ENCODE measurements at regions not wholly inside any gene's neighbourhood (a gene's known extent, or its start where the extent isn't known, plus 50 kb on each side); places are given as distances from the start of the nearest gene placed in this dataset.

DNA sequence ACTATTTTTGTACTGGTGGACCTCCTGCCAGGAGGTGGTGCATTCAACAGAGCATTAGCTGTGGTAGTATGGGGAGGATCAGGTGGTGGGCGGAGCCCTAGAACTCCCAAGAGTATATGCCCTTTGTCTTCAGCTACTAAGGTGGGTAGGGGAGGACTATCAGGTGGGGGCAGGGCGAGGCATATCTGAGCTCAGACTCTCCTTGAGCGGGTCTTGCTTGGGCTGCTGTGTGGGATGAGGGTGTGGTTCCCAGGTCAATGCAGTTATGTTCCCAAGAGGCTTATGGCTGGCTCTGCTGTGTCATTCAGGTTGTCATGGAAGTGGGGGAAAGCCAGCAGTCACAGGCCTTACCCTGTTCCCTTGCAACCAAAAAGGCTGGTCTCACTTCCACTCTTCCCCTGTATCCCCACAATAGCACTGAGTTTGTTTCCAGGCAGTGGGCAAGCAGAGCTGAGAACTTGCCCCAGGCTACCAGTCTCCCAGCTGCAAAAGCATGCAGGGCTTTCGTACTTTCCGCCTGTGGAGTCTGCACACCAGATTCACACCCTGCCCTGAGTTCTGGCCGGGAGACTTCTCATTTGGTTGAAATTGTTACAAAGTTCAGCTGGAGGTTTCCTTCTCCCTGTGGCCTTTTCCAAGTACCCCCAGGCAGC, 93.7 kb upstream of the DPPA4 start:
- H3K79me2 ChIP-seq (ENCODE audit: insufficient read depth, low read length) = no peaks in the 10 kb centered on the region
- H2BK12ac ChIP-seq (ENCODE audit: insufficient read length, low read depth, low read length) = no peak overlapping the region
- H3K4ac ChIP-seq (ENCODE audit: low read depth, low read length) = no peak overlapping the region
- H3K27me3 ChIP-seq (ENCODE audit: insufficient read depth, low read length) = no peaks in the 10 kb centered on the region
- H2BK15ac ChIP-seq (ENCODE audit: low read depth, low read length) = no peak overlapping the region
- no peak overlapping the region for H2BK20ac ChIP-seq (ENCODE audit: low read depth, low read length, poor library complexity, severe bottlenecking)
- H4K20me1 ChIP-seq (ENCODE audit: control insufficient read depth, insufficient read depth, insufficient read length) = no peaks in the 10 kb centered on the region
- Mint-ChIP-seq H3K36me3 (ENCODE audit: insufficient read depth in 1 of 3, low read depth in 3 of 3) (peaks cover 0 to 4% (median 4%) of the 10 kb centered on the region in 3 experiments; a peak in 4 of 7 replicates), H3K27ac (peak overlapping the region in 2 of 3 experiments; percentile 45 to 55; a peak in 4 of 7 replicates), H3K27me3 (ENCODE audit: low read depth) (no peaks in the 10 kb centered on the region), H3K4me1 (peaks cover 36% of the 10 kb centered on the region in 2 experiments), H3K4me3 (no peak overlapping the region), H3K9me3 (peaks cover 10 to 14% of the 10 kb centered on the region in 2 experiments)
- no peak overlapping the region for H4K91ac ChIP-seq (ENCODE audit: insufficient read length, low read depth, low read length)
- no peak for TF ChIP-seq CTCF (conservative IDR thresholded peaks at IDR 0.05)
- no peak overlapping the region for H3K23ac ChIP-seq (ENCODE audit: insufficient read length, low read depth, low read length)
- no peaks in the 10 kb centered on the region for H3K79me1 ChIP-seq (ENCODE audit: insufficient read depth, low read depth, low read length, poor library complexity, severe bottlenecking)
- H2AFZ ChIP-seq (ENCODE audit: low read length) = no peak overlapping the region
- H4K5ac ChIP-seq (ENCODE audit: insufficient read length, low read depth, low read length) = no peak overlapping the region
- no peaks in the 10 kb centered on the region for H3K23me2 ChIP-seq (ENCODE audit: insufficient read length, low read depth, low read length, poor library complexity, severe bottlenecking)
- no peak overlapping the region for H3K14ac ChIP-seq (ENCODE audit: insufficient read depth, low read length)
- WGBS (ENCODE audit: extremely low coverage, insufficient read length, low lambda C conversion rate) = no CpG with 5 or more reads among the region's 6 CpGs
- H3K18ac ChIP-seq (ENCODE audit: insufficient read length, low read depth, low read length) = no peak overlapping the region
- H3K4me1 ChIP-seq (ENCODE audit: insufficient read depth, low read length) = no peaks in the 10 kb centered on the region; the same call in 1 of the 2 replicates
- H3K56ac ChIP-seq (ENCODE audit: insufficient read length, low read depth, low read length) = no peak overlapping the region
- no peak overlapping the region for H2BK120ac ChIP-seq (ENCODE audit: low read depth, low read length, poor library complexity, severe bottlenecking)
- no peak for DNase-seq
- H3K9me3 ChIP-seq (ENCODE audit: control insufficient read depth, low read depth, low read length) = no peaks in the 10 kb centered on the region
- no peak overlapping the region for H3K4me2 ChIP-seq (ENCODE audit: insufficient read depth, insufficient read length, low read length)
- no peak overlapping the region for H3K27ac ChIP-seq (ENCODE audit: insufficient read length, low read depth, low read length)
- H3T11ph ChIP-seq (ENCODE audit: low read length) = no peak overlapping the region
- H3K9ac ChIP-seq (ENCODE audit: extremely low read depth, insufficient read length, low read length) = no peak overlapping the region
- no peak overlapping the region for H4K8ac ChIP-seq (replicated peaks; ENCODE audit: insufficient read length, low read depth, low read length)
- H2BK5ac ChIP-seq (ENCODE audit: insufficient read length, low read length) = no peak overlapping the region
- no peak overlapping the region for H2AK5ac ChIP-seq (ENCODE audit: insufficient read length, low read length)

All from H9 (cell line).